ENCODE measurements at regions not wholly inside any gene's neighbourhood (a gene's known extent, or its start where the extent isn't known, plus 50 kb on each side); places are given as distances from the start of the nearest gene placed in this dataset.

- TF ChIP-seq CTCF (IDR thresholded peaks at IDR 0.05; ENCODE audit: poor library complexity, severe bottlenecking) (no peak), SMC3 (conservative IDR thresholded peaks at IDR 0.05; ENCODE audit: poor library complexity) (no peak), EZH2 (IDR thresholded peaks at IDR 0.05; ENCODE audit: borderline replicate concordance, insufficient read depth, low read length, poor library complexity, severe bottlenecking) (no peak)
Observed at GRCh38 chr3:168307893-168308292, 212.2 kb upstream of the GOLIM4 start.
